Neural progenitor cell (in vitro differentiated cells): ENCODE measurements at regions not wholly inside any gene's neighbourhood (a gene's known extent, or its start where the extent isn't known, plus 50 kb on each side); places are given as distances from the start of the nearest gene placed in this dataset.

Experiments
- DNase-seq: peaks from one replicate; pipeline ENCODE4 v3.0.0-alpha.2; 2016; ENCODE audit warnings: low spot score
- H2AFZ ChIP-seq: fragments of 200-600 bp; sonication (generic); replicated peaks from 2 replicates; pipeline ENCODE4 v1.6.1; 2016; ENCODE audit warnings: antibody characterized with exemption
- H3F3A ChIP-seq: fragments of 200-600 bp; sonication (generic); 2 replicates; pipeline ENCODE4 v1.6.1; 2016; ENCODE audit warnings: antibody characterized with exemption, low read depth
- H3K27ac ChIP-seq: fragments of 200-600 bp; sonication (generic); 2 replicates; pipeline ENCODE4 v1.5.1; 2016; ENCODE audit warnings: mild to moderate bottlenecking
- H3K27me3 ChIP-seq: fragments of 200-600 bp; sonication (generic); 2 replicates; pipeline ENCODE4 v1.6.1; 2016; ENCODE audit warnings: mild to moderate bottlenecking, moderate library complexity
- H3K36me3 ChIP-seq: fragments of 200-600 bp; sonication (generic); 2 replicates; pipeline ENCODE4 v1.5.1; 2016
- H3K4me1 ChIP-seq: fragments of 200-600 bp; sonication (generic); 2 replicates; pipeline ENCODE4 v1.6.1; 2016; ENCODE audit warnings: mixed run types
- H3K4me2 ChIP-seq: fragments of 200-600 bp; sonication (generic); 2 replicates; pipeline ENCODE4 v1.6.1; 2016
- H3K4me3 ChIP-seq: fragments of 200-600 bp; sonication (generic); 2 replicates; pipeline ENCODE4 v1.5.1; 2016
- H3K79me2 ChIP-seq: fragments of 200-600 bp; sonication (generic); 2 replicates; pipeline ENCODE4 v1.6.1; 2016; ENCODE audit warnings: low read depth
- H3K9ac ChIP-seq: fragments of 200-600 bp; sonication (generic); 2 replicates; pipeline ENCODE4 v1.6.1; 2016
- H3K9me3 ChIP-seq: fragments of 200-600 bp; sonication (generic); 2 replicates; pipeline ENCODE4 v1.5.1; 2016; ENCODE audit warnings: low read depth
- H4K20me1 ChIP-seq: fragments of 200-600 bp; sonication (generic); 2 replicates; pipeline ENCODE4 v1.6.1; 2016; ENCODE audit warnings: low read depth
- H3K27ac Mint-ChIP-seq: 3 replicates; pipeline ENCODE4 v1.8.0; 2021; ENCODE audit warnings: mixed read lengths
- H3K27me3 Mint-ChIP-seq: 2 replicates; pipeline ENCODE4 v1.8.0; 2022; ENCODE audit warnings: low read depth, mild to moderate bottlenecking, inconsistent platforms, moderate library complexity, mixed read lengths; ENCODE audit not compliant: insufficient read depth
- H3K36me3 Mint-ChIP-seq: 3 replicates; pipeline ENCODE4 v1.8.0; 2021; ENCODE audit warnings: mixed read lengths
- H3K4me1 Mint-ChIP-seq: 3 replicates; pipeline ENCODE4 v1.8.0; 2021; ENCODE audit warnings: mixed read lengths
- H3K4me3 Mint-ChIP-seq: 3 replicates; pipeline ENCODE4 v1.8.0; 2021; ENCODE audit warnings: mild to moderate bottlenecking, moderate library complexity, mixed read lengths
- H3K9me3 Mint-ChIP-seq: 3 replicates; pipeline ENCODE4 v1.8.0; 2020; ENCODE audit warnings: mixed read lengths
- CTCF ChIP-seq: fragments of 200-600 bp; sonication (generic); IDR thresholded peaks from 2 replicates; pipeline ENCODE4 v1.5.1; 2017; ENCODE audit warnings: antibody characterized with exemption, mild to moderate bottlenecking
- EZH2 ChIP-seq: fragments of 200-600 bp; sonication (generic); IDR thresholded peaks from 2 replicates; pipeline ENCODE4 v1.6.1; 2017; ENCODE audit warnings: antibody characterized with exemption, mild to moderate bottlenecking, moderate library complexity
- EZH2phosphoT487 ChIP-seq: fragments of 200-600 bp; sonication (generic); IDR thresholded peaks from 2 replicates; pipeline ENCODE4 v1.6.1; 2017; ENCODE audit warnings: antibody characterized with exemption

- peaks cover 28% of the 10 kb centered on the region for H3K4me1 ChIP-seq
- no peaks in the 10 kb centered on the region for H3F3A ChIP-seq
- H3K27me3 ChIP-seq: no peaks in the 10 kb centered on the region
- Mint-ChIP-seq H3K4me3 (no peak overlapping the region), H3K4me1 (peaks cover 15% of the 10 kb centered on the region), H3K36me3 (no peaks in the 10 kb centered on the region), H3K27me3 (no peaks in the 10 kb centered on the region), H3K9me3 (no peaks in the 10 kb centered on the region), H3K27ac (no peak overlapping the region)
- no peak for DNase-seq
- no peaks in the 10 kb centered on the region for H4K20me1 ChIP-seq
- no peak overlapping the region for H3K4me2 ChIP-seq
- H2AFZ ChIP-seq: no peak overlapping the region
- no peaks in the 10 kb centered on the region for H3K79me2 ChIP-seq
- H3K9me3 ChIP-seq: no peaks in the 10 kb centered on the region
- TF ChIP-seq EZH2phosphoT487 (no peak), EZH2 (no peak), CTCF (no peak)
- H3K9ac ChIP-seq: no peak overlapping the region
- no peaks in the 10 kb centered on the region for H3K36me3 ChIP-seq
- no peak overlapping the region for H3K4me3 ChIP-seq
- H3K27ac ChIP-seq: no peak overlapping the region
Observed at GRCh38 chr20:20993372-20993771, 112.8 kb downstream of the LINC00237 start.

DNA sequence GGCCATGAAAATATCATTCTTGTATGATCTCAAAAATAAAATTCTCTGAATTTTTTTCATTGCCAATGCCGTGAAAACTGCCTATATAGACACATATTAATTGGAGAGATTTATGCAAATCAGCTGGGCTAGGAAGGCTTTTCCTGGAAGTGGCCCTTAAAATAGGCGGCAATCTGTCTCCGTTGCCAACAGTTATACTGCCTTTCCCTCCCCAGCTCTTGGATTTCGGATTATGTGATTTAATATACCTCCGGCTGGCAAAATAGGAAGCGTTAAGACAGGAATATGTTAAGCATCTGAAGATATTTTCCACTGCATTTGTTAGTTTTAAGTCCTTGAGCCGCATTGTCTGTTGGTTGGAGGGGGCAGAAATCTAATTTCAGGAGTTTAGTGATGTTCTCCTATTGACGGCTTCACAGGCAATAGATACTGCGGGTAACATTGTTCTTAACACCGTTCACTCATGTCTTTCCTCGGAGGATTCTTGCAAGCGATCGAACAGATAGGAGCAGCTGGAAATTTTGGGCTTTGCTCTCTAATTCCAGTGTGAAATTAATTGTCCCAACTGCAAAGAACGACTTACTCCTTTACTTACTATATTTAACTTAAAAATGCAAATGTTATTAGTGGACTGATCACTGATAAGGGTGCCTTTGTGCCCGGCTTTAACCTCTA is 113.3 kb downstream of the LINC00237 start:
- H3K4me3 ChIP-seq: no peak overlapping the region
- TF ChIP-seq CTCF (no peak), EZH2 (no peak), EZH2phosphoT487 (no peak)
- H3F3A ChIP-seq: no peaks in the 10 kb centered on the region
- no peak overlapping the region for H2AFZ ChIP-seq
- H3K4me1 Mint-ChIP-seq: peaks cover 15% of the 10 kb centered on the region
- no peaks in the 10 kb centered on the region for H4K20me1 ChIP-seq
- H3K27me3 ChIP-seq: no peaks in the 10 kb centered on the region
- no peaks in the 10 kb centered on the region for H3K36me3 ChIP-seq
- H3K4me2 ChIP-seq: no peak overlapping the region
- no peaks in the 10 kb centered on the region for H3K79me2 ChIP-seq
- no peaks in the 10 kb centered on the region for H3K27me3 Mint-ChIP-seq
- peaks cover 28% of the 10 kb centered on the region for H3K4me1 ChIP-seq
- H3K9me3 Mint-ChIP-seq: no peaks in the 10 kb centered on the region
- H3K27ac Mint-ChIP-seq: no peak overlapping the region
- DNase-seq: no peak
- H3K9me3 ChIP-seq: no peaks in the 10 kb centered on the region
- H3K27ac ChIP-seq: no peak overlapping the region
- H3K9ac ChIP-seq: no peak overlapping the region
- no peak overlapping the region for H3K4me3 Mint-ChIP-seq
- H3K36me3 Mint-ChIP-seq: no peaks in the 10 kb centered on the region

DNA sequence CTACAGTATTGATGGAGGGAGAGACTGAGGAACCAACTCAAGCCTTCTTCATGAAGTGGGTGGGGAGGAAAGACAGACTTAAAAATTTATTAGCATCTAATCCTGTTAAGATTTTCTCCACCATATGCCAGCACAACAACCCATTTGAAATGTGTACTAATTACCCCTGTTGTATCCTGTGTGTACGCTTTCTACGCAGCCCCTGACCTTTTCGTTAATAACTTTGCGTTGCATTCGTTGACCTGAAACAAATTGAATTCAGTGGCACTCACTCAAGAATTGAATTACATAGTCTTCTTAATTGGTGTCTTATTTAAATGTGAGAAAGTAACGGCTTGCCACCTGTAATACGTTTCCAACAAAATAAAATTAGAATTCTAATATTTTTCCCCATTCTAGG is 113.9 kb downstream of the LINC00237 start:
- peaks cover 15% of the 10 kb centered on the region for H3K4me1 Mint-ChIP-seq
- Histone ChIP-seq H3K36me3 (no peaks in the 10 kb centered on the region), H3K9me3 (no peaks in the 10 kb centered on the region), H3K4me1 (peaks cover 28% of the 10 kb centered on the region), H3K4me3 (no peak overlapping the region), H4K20me1 (no peaks in the 10 kb centered on the region), H3F3A (no peaks in the 10 kb centered on the region), H2AFZ (no peak overlapping the region), H3K27me3 (no peaks in the 10 kb centered on the region), H3K9ac (no peak overlapping the region), H3K4me2 (no peak overlapping the region), H3K79me2 (no peaks in the 10 kb centered on the region), H3K27ac (no peak overlapping the region)
- TF ChIP-seq EZH2: no peak
- no peak for TF ChIP-seq EZH2phosphoT487
- TF ChIP-seq CTCF: no peak
- DNase-seq: no peak
- no peaks in the 10 kb centered on the region for H3K27me3 Mint-ChIP-seq
- H3K4me3 Mint-ChIP-seq: no peak overlapping the region
- no peaks in the 10 kb centered on the region for H3K36me3 Mint-ChIP-seq
- H3K27ac Mint-ChIP-seq: no peak overlapping the region
- no peaks in the 10 kb centered on the region for H3K9me3 Mint-ChIP-seq
